ENCODE measurements at regions not wholly inside any gene's neighbourhood (a gene's known extent, or its start where the extent isn't known, plus 50 kb on each side); places are given as distances from the start of the nearest gene placed in this dataset.

- WGBS, 2 experiments (ENCODE audit: insufficient coverage in 1 of 2, insufficient read length in 1 of 2): 86 to 93% methylated on average over 5 to 10 of the region's 10 CpGs
- Mint-ChIP-seq H3K27me3 (ENCODE audit: insufficient read depth) (peaks cover 1% of the 10 kb centered on the region), H3K36me3 (ENCODE audit: low read depth) (no peaks in the 10 kb centered on the region), H3K27ac (no peak overlapping the region), H3K4me1 (no peaks in the 10 kb centered on the region), H3K4me3 (no peak overlapping the region), H3K9me3 (no peaks in the 10 kb centered on the region)
- no peak for DNase-seq
- Histone ChIP-seq H3K9ac (ENCODE audit: extremely low read depth, low read length, poor library complexity, severe bottlenecking) (no peak overlapping the region), H3K9me3 (ENCODE audit: control insufficient read depth, low read length) (no peaks in the 10 kb centered on the region), H3K36me3 (ENCODE audit: control insufficient read depth, insufficient read depth, low read length) (no peaks in the 10 kb centered on the region), H3K4me1 (ENCODE audit: control insufficient read depth, insufficient read depth, low read length) (no peaks in the 10 kb centered on the region), H3K27ac (ENCODE audit: low read depth, low read length) (no peak overlapping the region), H3K27me3 (ENCODE audit: control insufficient read depth, insufficient read depth, low read length, poor library complexity, severe bottlenecking) (no peaks in the 10 kb centered on the region), H3K4me3 (ENCODE audit: low read length) (no peak overlapping the region)
- TF ChIP-seq, protein P1, sequence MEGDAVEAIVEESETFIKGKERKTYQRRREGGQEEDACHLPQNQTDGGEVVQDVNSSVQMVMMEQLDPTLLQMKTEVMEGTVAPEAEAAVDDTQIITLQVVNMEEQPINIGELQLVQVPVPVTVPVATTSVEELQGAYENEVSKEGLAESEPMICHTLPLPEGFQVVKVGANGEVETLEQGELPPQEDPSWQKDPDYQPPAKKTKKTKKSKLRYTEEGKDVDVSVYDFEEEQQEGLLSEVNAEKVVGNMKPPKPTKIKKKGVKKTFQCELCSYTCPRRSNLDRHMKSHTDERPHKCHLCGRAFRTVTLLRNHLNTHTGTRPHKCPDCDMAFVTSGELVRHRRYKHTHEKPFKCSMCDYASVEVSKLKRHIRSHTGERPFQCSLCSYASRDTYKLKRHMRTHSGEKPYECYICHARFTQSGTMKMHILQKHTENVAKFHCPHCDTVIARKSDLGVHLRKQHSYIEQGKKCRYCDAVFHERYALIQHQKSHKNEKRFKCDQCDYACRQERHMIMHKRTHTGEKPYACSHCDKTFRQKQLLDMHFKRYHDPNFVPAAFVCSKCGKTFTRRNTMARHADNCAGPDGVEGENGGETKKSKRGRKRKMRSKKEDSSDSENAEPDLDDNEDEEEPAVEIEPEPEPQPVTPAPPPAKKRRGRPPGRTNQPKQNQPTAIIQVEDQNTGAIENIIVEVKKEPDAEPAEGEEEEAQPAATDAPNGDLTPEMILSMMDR (conservative IDR thresholded peaks at IDR 0.05): no peak
These were observed 192.1 kb upstream of the CXCR4 start for GRCh38 chr2:136310005-136310495.

DNA sequence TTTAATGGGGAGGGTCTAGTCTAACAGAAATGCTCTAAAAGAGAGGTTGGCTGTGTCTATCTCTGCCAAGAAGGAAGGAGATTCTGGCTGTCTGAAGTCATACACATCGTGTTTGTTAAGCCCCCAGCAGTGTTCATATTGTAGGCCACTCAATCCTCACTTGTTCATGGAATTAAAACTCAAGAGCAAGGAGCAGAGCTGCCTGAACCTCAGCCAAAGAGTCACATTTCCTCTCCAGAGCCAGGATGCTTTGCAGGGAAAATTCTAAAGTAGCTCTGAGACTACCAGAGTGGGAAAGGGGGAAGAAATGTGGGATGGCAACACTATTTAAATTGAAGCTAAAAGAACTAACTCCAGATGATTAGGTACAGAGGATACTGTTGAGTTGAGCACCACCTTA lies 190.7 kb upstream of the CXCR4 start:
- 90 to 93% methylated on average over 1 of the region's 1 CpG for WGBS, 2 experiments (ENCODE audit: insufficient coverage in 1 of 2, insufficient read length in 1 of 2)
- no peak overlapping the region for H3K4me3 ChIP-seq (ENCODE audit: low read length)
- H3K9me3 Mint-ChIP-seq: no peaks in the 10 kb centered on the region

DNA sequence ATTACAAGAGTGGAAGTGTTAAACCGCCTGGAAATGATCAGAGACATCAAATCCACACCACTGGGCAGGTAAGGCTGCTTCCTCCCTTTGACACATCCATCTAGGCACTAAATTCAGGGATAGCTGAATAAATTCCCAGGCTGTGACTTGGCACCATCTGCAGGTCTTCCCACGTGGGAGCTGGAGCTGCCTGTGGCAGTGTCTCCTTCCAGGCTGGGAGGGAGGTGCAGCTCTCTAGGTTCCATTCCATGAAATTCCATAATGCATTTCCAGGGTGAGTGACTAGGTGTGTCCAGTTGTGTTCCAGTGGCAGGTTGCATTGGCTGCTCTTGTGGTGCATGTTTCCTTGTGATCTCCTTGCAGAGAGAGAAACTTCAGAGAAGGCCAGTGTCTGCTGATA lies 188.9 kb upstream of the CXCR4 start:
- Histone ChIP-seq H3K4me1 (ENCODE audit: control insufficient read depth, insufficient read depth, low read length) (no peaks in the 10 kb centered on the region), H3K9ac (ENCODE audit: extremely low read depth, low read length, poor library complexity, severe bottlenecking) (no peak overlapping the region), H3K27ac (ENCODE audit: low read depth, low read length) (no peak overlapping the region), H3K36me3 (ENCODE audit: control insufficient read depth, insufficient read depth, low read length) (no peaks in the 10 kb centered on the region), H3K9me3 (ENCODE audit: control insufficient read depth, low read length) (no peaks in the 10 kb centered on the region), H3K4me3 (ENCODE audit: low read length) (no peak overlapping the region), H3K27me3 (ENCODE audit: control insufficient read depth, insufficient read depth, low read length, poor library complexity, severe bottlenecking) (no peaks in the 10 kb centered on the region)
- H3K4me3 Mint-ChIP-seq: no peak overlapping the region
- TF ChIP-seq, protein P1 (conservative IDR thresholded peaks at IDR 0.05): no peak
- H3K27ac Mint-ChIP-seq: no peak overlapping the region
- WGBS, 2 experiments (ENCODE audit: insufficient coverage in 1 of 2, insufficient read length in 1 of 2): 70 to 75% methylated on average over 2 of the region's 2 CpGs
- H3K27me3 Mint-ChIP-seq (ENCODE audit: insufficient read depth): peaks cover 1% of the 10 kb centered on the region
- peaks cover 5% of the 10 kb centered on the region for H3K4me1 Mint-ChIP-seq
- H3K9me3 Mint-ChIP-seq: no peaks in the 10 kb centered on the region
- DNase-seq: no peak
- no peaks in the 10 kb centered on the region for H3K36me3 Mint-ChIP-seq (ENCODE audit: low read depth)

More for the DNA sequence above, 190.7 kb upstream of the CXCR4 start:
- Histone ChIP-seq H3K36me3 (ENCODE audit: control insufficient read depth, insufficient read depth, low read length) (no peaks in the 10 kb centered on the region), H3K9ac (ENCODE audit: extremely low read depth, low read length, poor library complexity, severe bottlenecking) (no peak overlapping the region), H3K27me3 (ENCODE audit: control insufficient read depth, insufficient read depth, low read length, poor library complexity, severe bottlenecking) (no peaks in the 10 kb centered on the region), H3K27ac (ENCODE audit: low read depth, low read length) (no peak overlapping the region), H3K9me3 (ENCODE audit: control insufficient read depth, low read length) (no peaks in the 10 kb centered on the region), H3K4me1 (ENCODE audit: control insufficient read depth, insufficient read depth, low read length) (no peaks in the 10 kb centered on the region)
- TF ChIP-seq, protein P1 (conservative IDR thresholded peaks at IDR 0.05): no peak
- Mint-ChIP-seq H3K27ac (no peak overlapping the region), H3K27me3 (ENCODE audit: insufficient read depth) (peaks cover 1% of the 10 kb centered on the region), H3K4me3 (no peak overlapping the region), H3K4me1 (peaks cover 4% of the 10 kb centered on the region), H3K36me3 (ENCODE audit: low read depth) (no peaks in the 10 kb centered on the region)
- no peak for DNase-seq
